HS-27A (cell line): ENCODE measurements at regions not wholly inside any gene's neighbourhood (a gene's known extent, or its start where the extent isn't known, plus 50 kb on each side); places are given as distances from the start of the nearest gene placed in this dataset.
"Not testable (repeated sequence)": the region's sequence is repeated elsewhere in the genome, so short reads cannot be mapped to it uniquely, and the experiment has no call there.

ENCODE experiments used
- DNase-seq: peaks from one replicate; pipeline ENCODE4 v3.0.0-alpha.2; 2012; ENCODE audit warnings: low read depth, missing footprints

DNA sequence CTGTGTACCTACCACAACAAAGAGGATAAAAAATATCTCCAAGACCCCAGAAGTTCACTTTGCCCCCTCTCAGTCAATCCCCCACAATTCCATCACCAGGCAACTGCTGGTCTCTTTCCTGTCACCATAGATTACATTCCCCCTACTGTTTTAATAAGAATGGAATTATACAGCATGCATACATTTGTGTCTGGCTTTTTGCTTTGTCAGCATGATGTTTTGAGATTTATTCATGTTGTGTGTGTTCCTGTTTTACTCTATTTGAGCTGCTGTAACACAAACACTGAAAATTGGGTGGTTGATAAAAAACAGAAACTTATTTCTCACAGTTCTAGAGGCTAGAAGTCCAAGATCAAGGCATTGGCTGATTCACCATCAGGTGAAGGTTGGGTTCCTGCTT lies 214.5 kb upstream of the IGFBP3 start:
- no peak for DNase-seq

GRCh38 chr7:46134795-46135194 lies 213.7 kb upstream of the IGFBP3 start:
- no peak for DNase-seq

DNA sequence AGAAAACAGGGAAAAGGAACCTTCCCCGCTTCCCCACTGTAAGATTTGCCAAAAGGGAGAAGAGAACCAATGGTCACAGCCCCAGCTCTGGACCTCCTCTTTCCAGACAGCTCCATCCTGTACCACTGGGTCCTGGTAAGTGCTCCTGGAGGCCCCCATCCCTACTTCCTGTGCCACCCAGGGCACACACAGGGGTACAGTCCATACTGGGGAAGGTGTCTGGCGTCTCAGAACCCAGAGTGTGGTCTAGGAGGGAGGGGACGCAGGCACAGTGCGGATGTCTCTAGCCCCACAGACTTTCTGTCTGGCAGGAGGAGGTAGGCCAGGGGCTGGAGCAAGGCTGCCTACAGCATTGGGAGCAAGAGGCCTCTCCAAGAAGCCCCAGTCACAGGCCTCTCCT lies 213.3 kb upstream of the IGFBP3 start:
- no peak for DNase-seq

DNA sequence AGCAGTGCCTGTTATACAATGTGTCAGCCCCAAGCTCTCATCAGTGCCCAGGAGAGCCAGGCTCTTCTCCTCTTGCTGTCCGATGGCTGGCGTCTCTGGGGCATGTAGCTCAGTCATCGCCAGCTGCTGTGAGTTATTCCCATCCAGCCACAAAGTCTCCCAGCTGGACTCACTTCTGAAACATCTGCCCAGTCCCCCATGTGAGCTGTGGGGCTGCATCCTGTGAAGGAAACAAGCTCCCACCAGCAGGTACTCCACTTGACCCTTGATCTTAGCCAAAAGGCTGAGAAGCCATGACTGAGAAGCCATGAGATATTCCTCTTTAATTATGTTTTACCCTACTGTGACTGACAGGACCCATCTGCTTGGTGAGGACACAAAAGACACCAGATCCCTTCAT lies 212.7 kb upstream of the IGFBP3 start:
- DNase-seq = no peak

- DNase-seq = no peak
These were observed 212.0 kb upstream of the IGFBP3 start for GRCh38 chr7:46133072-46133471.

DNA sequence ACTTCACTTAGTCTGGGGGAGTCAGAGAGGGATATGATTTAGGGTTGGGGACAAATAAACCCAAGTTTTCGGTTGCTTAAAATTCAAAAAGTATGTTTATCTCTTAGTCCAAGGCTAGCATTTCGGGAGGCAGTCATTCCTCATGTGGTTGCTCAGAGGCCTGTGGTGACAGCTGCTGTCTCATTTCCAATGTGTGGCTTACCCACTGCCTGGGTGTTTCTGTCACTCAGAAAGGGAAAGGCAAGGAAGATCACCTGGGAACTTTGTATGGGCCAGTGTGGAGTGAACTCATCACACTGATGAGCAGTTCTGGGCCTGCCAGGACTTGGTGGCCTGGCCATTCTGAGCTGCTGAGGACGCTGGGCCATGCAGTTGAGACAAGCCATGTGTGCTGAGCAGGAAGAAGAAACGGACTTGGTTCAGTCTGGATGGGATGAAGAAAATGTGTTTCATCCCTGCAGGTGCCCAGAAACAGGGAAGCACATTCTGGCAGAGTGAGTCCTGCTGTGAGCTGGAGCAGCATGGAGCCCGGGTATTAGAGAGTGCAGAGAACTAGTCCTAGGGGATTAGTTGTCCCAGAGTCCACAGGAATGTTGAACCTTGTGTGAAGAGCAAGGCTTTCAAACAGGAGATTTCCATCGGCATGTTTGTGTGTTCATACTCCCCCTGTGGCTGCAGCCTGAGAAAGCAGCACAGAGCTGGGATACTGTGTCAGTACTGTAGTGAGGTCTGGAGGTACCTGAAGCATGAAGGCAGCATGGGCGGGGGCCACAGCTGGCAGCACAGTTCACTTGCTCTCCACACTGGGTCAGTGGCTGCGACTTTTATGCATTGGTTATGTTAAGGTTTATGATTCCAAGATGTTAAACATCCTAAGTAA lies 211.1 kb upstream of the IGFBP3 start:
- no peak for DNase-seq

GRCh38 chr7:46129831-46130230 lies 208.8 kb upstream of the IGFBP3 start:
- DNase-seq = no peak

- no peak for DNase-seq
These were observed 206.7 kb upstream of the IGFBP3 start for GRCh38 chr7:46127814-46128213.

- no peak for DNase-seq
These were observed 205.7 kb upstream of the IGFBP3 start for GRCh38 chr7:46126675-46127300.

- no peak for DNase-seq
These were observed 202.8 kb upstream of the IGFBP3 start for GRCh38 chr7:46123756-46124343.

GRCh38 chr7:46115410-46115809 lies 194.3 kb upstream of the IGFBP3 start:
- no peak for DNase-seq

DNA sequence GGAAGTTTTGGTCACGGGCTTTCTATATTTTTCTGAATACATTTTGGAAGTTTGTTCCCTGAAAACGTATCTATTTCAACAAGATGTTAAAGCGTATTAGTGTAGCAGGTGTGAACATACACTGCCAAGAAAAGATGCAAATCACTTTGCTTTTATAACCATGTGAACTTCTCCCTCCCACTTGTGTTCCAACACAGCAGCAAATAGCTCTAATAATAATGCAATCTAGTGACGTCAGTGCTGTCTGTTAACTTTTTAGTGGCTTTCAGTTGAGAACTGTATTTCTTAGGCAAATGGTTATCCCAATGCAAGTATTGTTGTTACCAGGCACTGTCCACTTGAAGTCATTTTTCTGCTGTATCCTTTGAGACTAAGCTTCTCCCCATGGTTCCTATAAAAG lies 188.4 kb upstream of the IGFBP3 start:
- DNase-seq = no peak

DNA sequence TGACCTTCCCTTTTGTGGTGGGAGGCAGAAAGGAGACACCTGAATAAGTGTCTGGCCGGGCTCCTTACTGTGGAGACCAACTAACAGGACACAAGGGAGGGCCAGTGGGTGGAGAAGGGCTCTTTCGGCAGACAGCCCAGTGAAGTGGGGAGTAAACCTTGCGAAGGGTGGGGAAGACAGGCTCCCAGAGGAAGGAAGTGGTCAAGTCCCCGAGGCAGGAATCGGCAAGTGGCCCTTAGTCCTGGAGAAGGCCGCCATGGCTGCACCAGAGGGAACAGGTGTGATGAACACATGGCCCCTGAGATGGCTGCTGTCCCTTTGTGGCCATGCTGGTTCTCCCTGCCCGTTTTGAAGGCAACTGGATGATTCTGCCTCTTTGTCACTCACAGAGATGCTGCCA lies 187.2 kb upstream of the IGFBP3 start:
- DNase-seq = no peak

DNA sequence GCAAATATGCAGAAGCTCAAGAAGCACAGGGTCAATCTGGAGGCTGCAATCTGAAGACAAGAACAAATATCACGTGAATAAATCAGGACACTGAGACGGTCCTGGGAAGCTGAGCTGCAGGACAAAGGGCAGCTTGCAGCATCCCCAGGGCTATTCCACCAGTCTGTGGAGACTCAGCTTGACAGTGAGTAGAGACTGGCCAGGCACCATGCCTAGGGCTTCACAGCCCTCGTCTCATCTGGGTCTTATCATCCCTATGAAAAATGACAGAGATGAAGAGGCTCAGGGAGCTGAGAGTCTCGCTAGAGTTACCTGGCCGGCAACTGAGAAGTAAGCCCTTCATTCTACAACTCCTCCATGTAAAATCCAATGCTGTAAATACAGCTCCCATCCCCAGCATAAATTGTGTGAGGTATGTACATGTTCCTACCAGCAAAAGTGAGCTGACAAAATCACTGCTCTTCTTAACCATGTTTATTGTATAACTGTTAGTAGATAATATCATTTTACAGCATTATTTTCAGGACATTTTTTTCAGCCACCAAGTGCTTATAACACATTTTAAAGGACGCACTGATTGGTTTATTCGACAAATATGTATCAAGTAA lies 186.6 kb upstream of the IGFBP3 start:
- DNase-seq = no peak

DNA sequence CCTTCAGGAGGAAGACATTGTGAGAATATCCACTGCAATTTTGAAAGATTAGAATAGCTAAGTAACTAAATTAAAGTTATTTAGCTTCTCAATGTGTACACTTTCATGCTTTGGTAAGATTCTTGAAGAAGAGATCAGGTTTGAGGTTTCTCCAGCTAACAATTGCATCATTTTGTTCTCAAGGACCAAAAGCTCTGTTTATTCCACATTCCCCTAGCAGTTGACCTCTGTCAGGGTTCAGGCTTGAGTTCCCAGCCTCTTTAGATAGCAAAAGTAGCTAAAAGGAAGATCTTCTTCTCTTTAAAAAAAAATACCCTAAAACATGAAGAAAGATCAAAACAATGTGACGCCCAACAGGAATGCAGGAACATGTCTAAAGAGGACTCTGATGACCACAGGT lies 179.4 kb upstream of the IGFBP3 start:
- DNase-seq = no peak

GRCh38 chr7:46099076-46099475 lies 178.0 kb upstream of the IGFBP3 start:
- no peak for DNase-seq

DNA sequence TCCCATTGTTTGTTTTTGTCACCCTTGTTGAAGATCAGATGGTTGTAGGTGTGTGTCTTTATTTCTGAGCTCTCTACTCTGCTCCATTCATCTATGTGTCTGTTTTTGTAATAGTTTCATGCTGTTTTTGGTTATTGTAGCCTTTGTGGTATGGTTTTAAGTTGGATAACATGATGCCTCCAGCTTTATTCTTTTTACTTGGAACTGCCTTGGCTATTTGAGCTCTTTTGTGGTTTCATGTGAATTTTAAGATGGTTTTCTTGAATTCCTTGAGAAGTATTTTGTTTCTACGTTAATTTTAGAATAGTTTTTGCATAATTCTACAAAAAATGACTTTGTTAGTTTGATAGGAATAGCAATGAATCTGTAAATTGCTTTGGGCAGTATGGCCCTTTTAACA lies 170.0 kb upstream of the IGFBP3 start:
- no peak for DNase-seq

GRCh38 chr7:46089281-46089680 lies 168.2 kb upstream of the IGFBP3 start:
- DNase-seq = no peak

DNA sequence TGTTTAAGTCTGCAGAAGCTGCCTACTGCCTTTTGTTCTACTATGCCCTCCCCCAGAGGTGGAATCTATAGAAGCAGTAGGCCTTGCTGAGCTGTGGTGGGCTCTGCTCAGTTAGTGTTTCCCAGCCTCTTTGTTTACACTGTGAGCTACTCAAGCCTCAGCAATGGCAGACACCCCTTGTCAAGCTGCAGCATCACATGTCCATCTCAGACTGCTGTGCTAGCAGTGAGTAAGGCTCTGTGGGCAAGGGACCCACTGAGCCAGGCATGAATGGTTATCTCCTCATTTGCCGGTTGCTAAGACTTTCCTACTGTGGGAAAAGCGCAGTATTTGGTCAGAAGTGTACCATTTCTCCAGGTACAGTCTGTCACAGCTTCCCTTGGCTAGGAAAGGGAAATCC lies 167.4 kb upstream of the IGFBP3 start:
- DNase-seq = not testable (repeated sequence)

- DNase-seq = no peak
These were observed 159.6 kb upstream of the IGFBP3 start for GRCh38 chr7:46080595-46081159.

DNA sequence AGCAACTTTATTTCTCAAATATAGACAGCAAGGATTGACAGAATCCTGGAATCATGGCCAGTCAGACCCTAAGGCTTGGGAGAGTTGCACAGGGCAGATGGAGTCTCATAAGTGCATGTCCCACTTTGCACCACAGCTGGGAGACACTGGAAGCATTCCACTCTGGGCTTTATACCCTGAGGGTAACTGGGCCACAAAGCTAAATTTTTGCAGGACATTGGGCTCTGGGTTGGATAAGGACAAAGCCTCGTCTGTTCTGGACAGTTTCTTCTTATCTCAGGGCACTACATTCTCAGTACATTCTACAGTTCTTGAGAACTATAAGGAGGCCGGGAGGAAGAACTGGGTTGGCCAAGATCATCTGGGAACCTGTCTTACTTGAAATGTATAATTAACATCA lies 158.3 kb upstream of the IGFBP3 start:
- DNase-seq = no peak

- DNase-seq = no peak
These were observed 155.5 kb upstream of the IGFBP3 start for GRCh38 chr7:46076527-46076926.

DNA sequence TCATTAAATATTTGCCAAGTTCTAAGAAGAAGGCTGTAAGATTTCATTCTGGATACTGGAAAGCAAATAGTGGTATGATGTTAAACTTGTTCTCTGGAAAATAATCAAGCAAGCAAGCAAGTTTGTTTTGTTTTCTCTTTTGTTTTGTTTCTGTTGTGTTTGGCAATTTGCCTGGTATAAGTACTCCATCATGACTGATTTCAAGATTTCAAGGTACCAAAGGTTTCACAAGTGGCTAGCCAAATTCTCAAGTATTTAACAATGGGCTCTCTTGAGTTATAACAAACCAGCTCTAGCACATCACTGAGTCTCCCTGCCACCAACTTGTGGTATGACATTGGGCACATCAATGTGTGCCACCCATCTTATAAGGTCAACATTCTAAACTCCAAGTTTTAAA lies 151.7 kb upstream of the IGFBP3 start:
- no peak for DNase-seq
